ENCODE measurements at regions not wholly inside any gene's neighbourhood (a gene's known extent, or its start where the extent isn't known, plus 50 kb on each side); places are given as distances from the start of the nearest gene placed in this dataset.

- Histone ChIP-seq H3K36me3 (ENCODE audit: control insufficient read depth, insufficient read depth, low read length) (no peaks in the 10 kb centered on the region), H3K27ac (ENCODE audit: low read depth, low read length) (no peak overlapping the region), H3K9me3 (ENCODE audit: control insufficient read depth, insufficient read depth, low read length) (no peaks in the 10 kb centered on the region), H3K27me3 (ENCODE audit: control insufficient read depth, insufficient read depth, low read length) (no peaks in the 10 kb centered on the region), H3K4me1 (ENCODE audit: control insufficient read depth, insufficient read depth, low read length) (no peaks in the 10 kb centered on the region), H3K4me3 (ENCODE audit: low read depth, low read length) (no peak overlapping the region)
- WGBS (ENCODE audit: insufficient coverage) = no CpG with 5 or more reads among the region's 3 CpGs
- no peak for DNase-seq (ENCODE audit: low read depth in 4 of 6, low spot score in 6 of 6)
Measured at GRCh38 chr18:40096675-40097074, 1858.4 kb upstream of the PIK3C3 start.

DNA sequence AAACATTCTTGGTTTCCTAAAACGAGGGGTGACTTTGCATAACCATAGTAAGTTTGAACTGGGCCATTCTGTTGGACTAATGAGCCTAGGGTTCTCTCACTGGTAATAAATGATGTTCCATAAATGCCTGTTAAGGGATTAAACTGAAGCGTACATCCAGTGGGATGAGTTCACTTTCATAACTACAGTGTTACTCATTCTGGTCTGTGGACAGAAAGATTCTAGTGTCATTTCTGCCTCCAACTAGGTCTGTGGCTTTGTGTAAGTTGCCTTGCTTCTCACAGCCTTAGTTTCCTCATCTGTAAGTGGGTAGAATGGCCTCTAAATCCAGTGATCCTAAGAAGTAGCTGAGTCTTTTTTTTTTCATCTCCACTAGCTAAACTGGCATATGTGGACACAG lies 1860.6 kb upstream of the PIK3C3 start:
- WGBS (ENCODE audit: insufficient coverage) = 14% methylated on average over 1 of the region's 2 CpGs
- no peaks in the 10 kb centered on the region for H3K9me3 ChIP-seq (ENCODE audit: control insufficient read depth, insufficient read depth, low read length)
- no peak overlapping the region for H3K27ac ChIP-seq (ENCODE audit: low read depth, low read length)
- H3K4me1 ChIP-seq (ENCODE audit: control insufficient read depth, insufficient read depth, low read length) = no peaks in the 10 kb centered on the region
- no peak overlapping the region for H3K4me3 ChIP-seq (ENCODE audit: low read depth, low read length)
- DNase-seq (ENCODE audit: low read depth in 4 of 6, low spot score in 6 of 6) = no peak
- no peaks in the 10 kb centered on the region for H3K36me3 ChIP-seq (ENCODE audit: control insufficient read depth, insufficient read depth, low read length)
- no peaks in the 10 kb centered on the region for H3K27me3 ChIP-seq (ENCODE audit: control insufficient read depth, insufficient read depth, low read length)

DNA sequence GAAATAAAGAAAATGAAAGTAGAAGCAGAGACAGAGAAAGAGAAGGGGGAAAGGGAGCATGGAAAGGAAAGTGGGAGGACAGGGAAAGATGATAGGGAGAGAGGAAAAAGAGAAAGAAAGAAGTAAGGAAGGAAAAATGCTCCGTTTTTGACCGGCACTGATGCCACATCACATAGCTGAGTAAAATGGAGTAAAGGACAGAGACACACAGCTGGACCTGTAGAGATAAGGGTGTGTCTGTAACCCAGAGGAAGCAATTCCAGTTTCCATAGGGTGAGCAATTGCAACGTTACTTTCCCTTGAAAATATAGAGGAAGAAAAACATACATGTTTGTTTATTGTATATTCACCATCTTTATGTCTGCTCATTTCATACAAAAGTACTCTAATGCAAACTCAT lies 1866.9 kb upstream of the PIK3C3 start:
- Histone ChIP-seq H3K27me3 (ENCODE audit: control insufficient read depth, insufficient read depth, low read length) (no peaks in the 10 kb centered on the region), H3K4me3 (ENCODE audit: low read depth, low read length) (peak overlapping the region; percentile 16), H3K4me1 (ENCODE audit: control insufficient read depth, insufficient read depth, low read length) (no peaks in the 10 kb centered on the region), H3K9me3 (ENCODE audit: control insufficient read depth, insufficient read depth, low read length) (no peaks in the 10 kb centered on the region), H3K36me3 (ENCODE audit: control insufficient read depth, insufficient read depth, low read length) (no peaks in the 10 kb centered on the region), H3K27ac (ENCODE audit: low read depth, low read length) (no peak overlapping the region)
- no peak for DNase-seq (ENCODE audit: low read depth in 4 of 6, low spot score in 6 of 6)
- 86% methylated on average over 2 of the region's 3 CpGs for WGBS (ENCODE audit: insufficient coverage)

- Histone ChIP-seq H3K4me3 (ENCODE audit: low read depth, low read length) (no peak overlapping the region), H3K27ac (ENCODE audit: low read depth, low read length) (no peak overlapping the region), H3K36me3 (ENCODE audit: control insufficient read depth, insufficient read depth, low read length) (no peaks in the 10 kb centered on the region), H3K9me3 (ENCODE audit: control insufficient read depth, insufficient read depth, low read length) (no peaks in the 10 kb centered on the region), H3K27me3 (ENCODE audit: control insufficient read depth, insufficient read depth, low read length) (no peaks in the 10 kb centered on the region), H3K4me1 (ENCODE audit: control insufficient read depth, insufficient read depth, low read length) (no peaks in the 10 kb centered on the region)
- no CpG with 5 or more reads among the region's 2 CpGs for WGBS (ENCODE audit: insufficient coverage)
- DNase-seq (ENCODE audit: low read depth in 4 of 6, low spot score in 6 of 6) = no peak
Measured at GRCh38 chr18:40079786-40080185, 1875.2 kb upstream of the PIK3C3 start.

DNA sequence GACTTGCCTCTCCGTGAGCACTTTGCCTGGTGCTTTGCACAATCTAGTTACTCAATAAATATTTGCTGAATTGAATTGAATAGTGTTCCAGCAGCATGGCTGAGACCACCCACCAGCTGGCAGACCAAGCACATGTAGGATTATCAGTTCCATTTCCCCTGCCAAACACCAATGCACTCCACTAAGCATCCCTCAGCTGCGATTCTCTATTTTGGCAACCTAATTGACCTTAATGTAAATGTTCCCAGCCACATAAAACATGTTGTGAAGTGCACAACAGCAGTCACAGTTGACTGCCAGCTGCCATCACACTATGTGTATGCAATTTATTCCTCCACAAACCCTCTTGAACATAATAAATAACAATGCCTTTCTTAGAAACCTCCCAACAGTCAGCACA lies 1879.4 kb upstream of the PIK3C3 start:
- Histone ChIP-seq H3K4me3 (ENCODE audit: low read depth, low read length) (no peak overlapping the region), H3K36me3 (ENCODE audit: control insufficient read depth, insufficient read depth, low read length) (no peaks in the 10 kb centered on the region), H3K27me3 (ENCODE audit: control insufficient read depth, insufficient read depth, low read length) (no peaks in the 10 kb centered on the region), H3K27ac (ENCODE audit: low read depth, low read length) (no peak overlapping the region), H3K9me3 (ENCODE audit: control insufficient read depth, insufficient read depth, low read length) (no peaks in the 10 kb centered on the region), H3K4me1 (ENCODE audit: control insufficient read depth, insufficient read depth, low read length) (no peaks in the 10 kb centered on the region)
- DNase-seq (ENCODE audit: low read depth in 4 of 6, low spot score in 6 of 6) = peak in 2 of 6 donors; percentile 26 to 63
- 44% methylated on average over 1 of the region's 2 CpGs for WGBS (ENCODE audit: insufficient coverage)

- no peak overlapping the region for H3K27ac ChIP-seq (ENCODE audit: low read depth, low read length)
- H3K4me3 ChIP-seq (ENCODE audit: low read depth, low read length) = no peak overlapping the region
- H3K9me3 ChIP-seq (ENCODE audit: control insufficient read depth, insufficient read depth, low read length) = no peaks in the 10 kb centered on the region
- H3K27me3 ChIP-seq (ENCODE audit: control insufficient read depth, insufficient read depth, low read length) = no peaks in the 10 kb centered on the region
- H3K36me3 ChIP-seq (ENCODE audit: control insufficient read depth, insufficient read depth, low read length) = no peaks in the 10 kb centered on the region
- 40% methylated on average over 1 of the region's 2 CpGs for WGBS (ENCODE audit: insufficient coverage)
- no peak for DNase-seq (ENCODE audit: low read depth in 4 of 6, low spot score in 6 of 6)
- no peaks in the 10 kb centered on the region for H3K4me1 ChIP-seq (ENCODE audit: control insufficient read depth, insufficient read depth, low read length)
Measured at GRCh38 chr18:40072761-40073160, 1882.3 kb upstream of the PIK3C3 start.

DNA sequence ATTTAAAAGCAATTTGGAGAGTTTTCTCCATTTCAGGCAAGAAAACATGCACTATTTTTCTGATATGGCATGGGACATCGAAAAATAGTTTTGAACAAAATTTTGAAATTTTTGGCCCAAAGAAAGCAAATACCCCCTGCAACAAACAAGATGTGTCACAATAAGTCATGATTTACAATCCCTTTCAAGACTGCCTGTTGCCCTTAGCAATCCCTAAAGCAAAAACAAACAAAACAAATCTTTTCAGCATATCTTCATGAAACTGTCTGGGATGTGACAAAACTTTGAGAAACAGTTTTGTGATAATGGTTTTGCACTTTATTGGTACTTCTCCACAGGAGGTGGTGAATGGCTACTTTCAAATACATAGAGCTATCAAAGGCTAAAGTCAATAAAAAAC lies 1888.7 kb upstream of the PIK3C3 start:
- Histone ChIP-seq H3K27ac (ENCODE audit: low read depth, low read length) (no peak overlapping the region), H3K4me1 (ENCODE audit: control insufficient read depth, insufficient read depth, low read length) (no peaks in the 10 kb centered on the region), H3K4me3 (ENCODE audit: low read depth, low read length) (no peak overlapping the region), H3K9me3 (ENCODE audit: control insufficient read depth, insufficient read depth, low read length) (no peaks in the 10 kb centered on the region), H3K36me3 (ENCODE audit: control insufficient read depth, insufficient read depth, low read length) (no peaks in the 10 kb centered on the region), H3K27me3 (ENCODE audit: control insufficient read depth, insufficient read depth, low read length) (no peaks in the 10 kb centered on the region)
- no CpG with 5 or more reads among the region's 1 CpG for WGBS (ENCODE audit: insufficient coverage)
- no peak for DNase-seq (ENCODE audit: low read depth in 4 of 6, low spot score in 6 of 6)

DNA sequence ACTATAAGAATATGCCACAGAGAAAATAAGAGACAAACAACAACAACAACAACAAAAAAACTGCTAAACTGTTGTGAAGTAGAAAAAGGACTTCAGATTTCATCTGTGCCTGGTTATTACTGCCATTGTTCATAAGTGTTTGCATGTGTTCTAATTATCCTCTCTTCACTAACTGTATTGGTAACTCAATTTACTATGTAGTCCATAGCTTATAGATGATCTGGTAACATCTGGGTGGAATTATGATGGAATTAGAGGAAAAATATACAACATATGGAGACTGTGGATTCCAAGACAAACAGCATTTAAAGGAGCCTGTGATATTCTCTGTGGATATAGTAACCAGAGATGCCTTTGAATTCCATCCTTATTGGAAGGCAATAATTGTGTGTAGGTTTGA lies 1891.5 kb upstream of the PIK3C3 start:
- H3K9me3 ChIP-seq (ENCODE audit: control insufficient read depth, insufficient read depth, low read length) = no peaks in the 10 kb centered on the region
- H3K27ac ChIP-seq (ENCODE audit: low read depth, low read length) = no peak overlapping the region
- H3K4me3 ChIP-seq (ENCODE audit: low read depth, low read length) = no peak overlapping the region
- DNase-seq (ENCODE audit: low read depth in 4 of 6, low spot score in 6 of 6) = no peak
- no peaks in the 10 kb centered on the region for H3K36me3 ChIP-seq (ENCODE audit: control insufficient read depth, insufficient read depth, low read length)
- H3K4me1 ChIP-seq (ENCODE audit: control insufficient read depth, insufficient read depth, low read length) = no peaks in the 10 kb centered on the region
- H3K27me3 ChIP-seq (ENCODE audit: control insufficient read depth, insufficient read depth, low read length) = no peaks in the 10 kb centered on the region

DNA sequence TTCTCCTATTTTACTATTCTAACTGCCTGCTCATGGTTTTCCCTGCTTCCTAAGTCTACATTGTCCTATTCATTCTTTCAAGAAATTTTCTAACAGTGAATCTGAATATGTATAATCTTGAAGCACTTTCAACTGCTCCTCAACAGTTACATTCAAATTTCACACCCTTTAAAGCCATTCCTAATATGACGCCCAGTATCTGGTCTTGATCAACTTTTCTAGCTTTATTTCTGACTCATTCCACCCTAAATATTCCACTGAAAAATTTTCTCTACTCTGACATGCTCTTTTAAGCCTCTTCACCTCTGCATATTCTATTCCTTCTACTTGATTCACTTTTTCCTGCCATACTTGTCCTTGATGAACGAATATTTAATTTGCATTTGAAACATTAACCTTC lies 1893.9 kb upstream of the PIK3C3 start:
- no peak for DNase-seq (ENCODE audit: low read depth in 4 of 6, low spot score in 6 of 6)
- no peaks in the 10 kb centered on the region for H3K9me3 ChIP-seq (ENCODE audit: control insufficient read depth, insufficient read depth, low read length)
- 70% methylated on average over 1 of the region's 2 CpGs for WGBS (ENCODE audit: insufficient coverage)
- H3K27me3 ChIP-seq (ENCODE audit: control insufficient read depth, insufficient read depth, low read length) = no peaks in the 10 kb centered on the region
- no peak overlapping the region for H3K4me3 ChIP-seq (ENCODE audit: low read depth, low read length)
- H3K4me1 ChIP-seq (ENCODE audit: control insufficient read depth, insufficient read depth, low read length) = no peaks in the 10 kb centered on the region
- no peak overlapping the region for H3K27ac ChIP-seq (ENCODE audit: low read depth, low read length)
- no peaks in the 10 kb centered on the region for H3K36me3 ChIP-seq (ENCODE audit: control insufficient read depth, insufficient read depth, low read length)

DNA sequence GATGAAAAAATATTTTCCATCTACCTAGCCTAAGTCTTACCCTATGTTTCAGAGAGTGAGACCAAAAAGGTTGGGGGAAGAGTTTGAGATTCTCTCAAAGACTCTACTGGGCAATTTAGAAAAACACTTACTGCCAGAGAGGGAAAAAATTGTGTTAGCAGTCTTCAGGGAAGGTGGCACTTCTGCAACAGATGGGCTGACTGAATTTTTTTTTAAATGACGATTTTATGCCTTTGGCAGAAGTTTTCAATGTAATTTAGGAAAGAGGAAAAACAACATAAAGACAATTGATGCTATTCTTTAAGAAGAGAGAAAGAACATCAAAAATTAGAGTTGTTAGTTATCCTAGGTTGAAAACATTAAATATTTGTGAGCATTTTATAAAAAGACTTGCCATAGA lies 1894.5 kb upstream of the PIK3C3 start:
- H3K4me1 ChIP-seq (ENCODE audit: control insufficient read depth, insufficient read depth, low read length) = no peaks in the 10 kb centered on the region
- no CpG with 5 or more reads among the region's 1 CpG for WGBS (ENCODE audit: insufficient coverage)
- no peak overlapping the region for H3K27ac ChIP-seq (ENCODE audit: low read depth, low read length)
- no peaks in the 10 kb centered on the region for H3K36me3 ChIP-seq (ENCODE audit: control insufficient read depth, insufficient read depth, low read length)
- H3K27me3 ChIP-seq (ENCODE audit: control insufficient read depth, insufficient read depth, low read length) = no peaks in the 10 kb centered on the region
- DNase-seq (ENCODE audit: low read depth in 4 of 6, low spot score in 6 of 6) = peak in 2 of 6 donors; percentile 51 to 57
- no peak overlapping the region for H3K4me3 ChIP-seq (ENCODE audit: low read depth, low read length)
- H3K9me3 ChIP-seq (ENCODE audit: control insufficient read depth, insufficient read depth, low read length) = no peaks in the 10 kb centered on the region
